Umbilical cord (tissue), 1 donor: ENCODE measurements at regions not wholly inside any gene's neighbourhood (a gene's known extent, or its start where the extent isn't known, plus 50 kb on each side); places are given as distances from the start of the nearest gene placed in this dataset.
"Not testable (repeated sequence)": the region's sequence is repeated elsewhere in the genome, so short reads cannot be mapped to it uniquely, and the experiment has no call there.

ENCODE experiments used
- DNase-seq: peaks from one replicate; pipeline ENCODE4 v3.0.0-alpha.2; 2015; ENCODE audit warnings: low spot score

GRCh38 chr4:138446456-138446855 lies 204.3 kb upstream of the SLC7A11 start:
- DNase-seq: no peak

- peak; percentile 80 for DNase-seq
These were observed 202.9 kb upstream of the SLC7A11 start for GRCh38 chr4:138445098-138445497.

- DNase-seq: no peak
These were observed 202.1 kb upstream of the SLC7A11 start for GRCh38 chr4:138444260-138444659.

GRCh38 chr4:138439143-138439581 lies 197.0 kb upstream of the SLC7A11 start:
- no peak for DNase-seq

GRCh38 chr4:138438608-138439007 lies 196.5 kb upstream of the SLC7A11 start:
- no peak for DNase-seq

GRCh38 chr4:138437263-138437851 lies 195.2 kb upstream of the SLC7A11 start:
- no peak for DNase-seq

GRCh38 chr4:138435733-138436132 lies 193.6 kb upstream of the SLC7A11 start:
- DNase-seq: not testable (repeated sequence)

- DNase-seq: not testable (repeated sequence)
These were observed 192.9 kb upstream of the SLC7A11 start for GRCh38 chr4:138435046-138435445.

- no peak for DNase-seq
These were observed 186.5 kb upstream of the SLC7A11 start for GRCh38 chr4:138428611-138429010.

- peak; percentile 70 for DNase-seq
These were observed 184.6 kb upstream of the SLC7A11 start for GRCh38 chr4:138426786-138427185.

GRCh38 chr4:138420471-138420870 lies 178.3 kb upstream of the SLC7A11 start:
- DNase-seq: no peak

GRCh38 chr4:138414202-138414601 lies 172.1 kb upstream of the SLC7A11 start:
- no peak for DNase-seq

GRCh38 chr4:138413273-138413672 lies 171.1 kb upstream of the SLC7A11 start:
- DNase-seq: peak; percentile 31

- DNase-seq: no peak
These were observed 170.7 kb upstream of the SLC7A11 start for GRCh38 chr4:138412847-138413246.

- no peak for DNase-seq
These were observed 168.1 kb upstream of the SLC7A11 start for GRCh38 chr4:138410266-138410665.

- DNase-seq: no peak
These were observed 167.5 kb upstream of the SLC7A11 start for GRCh38 chr4:138409670-138410069.

- no peak for DNase-seq
These were observed 166.6 kb upstream of the SLC7A11 start for GRCh38 chr4:138408758-138409157.

- peak; percentile 5 for DNase-seq
These were observed 165.2 kb upstream of the SLC7A11 start for GRCh38 chr4:138407329-138407728.

GRCh38 chr4:138406876-138407275 lies 164.7 kb upstream of the SLC7A11 start:
- DNase-seq: peak; percentile 44

- DNase-seq: peak; percentile 6
These were observed 163.9 kb upstream of the SLC7A11 start for GRCh38 chr4:138405934-138406567.

- DNase-seq: no peak
These were observed 163.3 kb upstream of the SLC7A11 start for GRCh38 chr4:138405466-138405891.

- no peak for DNase-seq
These were observed 162.7 kb upstream of the SLC7A11 start for GRCh38 chr4:138404801-138405200.

- DNase-seq: no peak
These were observed 162.1 kb upstream of the SLC7A11 start for GRCh38 chr4:138404251-138404650.
